Type B pancreatic cell (in vitro differentiated cells): ENCODE measurements at regions not wholly inside any gene's neighbourhood (a gene's known extent, or its start where the extent isn't known, plus 50 kb on each side); places are given as distances from the start of the nearest gene placed in this dataset.
A peak's percentile ranks its signal among the peaks of the same experiment; 100 is the strongest.

ENCODE experiments used
- DNase-seq: peaks from one replicate; pipeline ENCODE4 v3.0.0; 2021; ENCODE audit warnings: mixed read lengths; ENCODE audit not compliant: unreplicated experiment; ENCODE audit errors: extremely low spot score
- H3K27ac Mint-ChIP-seq: 2 replicates; pipeline ENCODE4 v1.8.0; 2021; ENCODE audit warnings: mild to moderate bottlenecking, mixed read lengths
- H3K27me3 Mint-ChIP-seq: 2 replicates; pipeline ENCODE4 v1.8.0; 2021; ENCODE audit warnings: mixed read lengths
- H3K36me3 Mint-ChIP-seq: 2 replicates; pipeline ENCODE4 v1.8.0; 2021; ENCODE audit warnings: mixed read lengths
- H3K4me1 Mint-ChIP-seq: one replicate; pipeline ENCODE4 v1.8.0; 2021; ENCODE audit warnings: mixed read lengths; ENCODE audit not compliant: unreplicated experiment
- H3K4me3 Mint-ChIP-seq: 2 replicates; pipeline ENCODE4 v1.8.0; 2021; ENCODE audit warnings: mild to moderate bottlenecking, mixed read lengths
- H3K9me3 Mint-ChIP-seq: 2 replicates; pipeline ENCODE4 v1.8.0; 2021; ENCODE audit warnings: mixed read lengths
- CTCF ChIP-seq: fragments of 200-600 bp; sonication (generic); conservative IDR thresholded peaks from 2 replicates; pipeline ENCODE4 v1.5.0; 2021; ENCODE audit warnings: antibody characterized with exemption, mild to moderate bottlenecking

DNA sequence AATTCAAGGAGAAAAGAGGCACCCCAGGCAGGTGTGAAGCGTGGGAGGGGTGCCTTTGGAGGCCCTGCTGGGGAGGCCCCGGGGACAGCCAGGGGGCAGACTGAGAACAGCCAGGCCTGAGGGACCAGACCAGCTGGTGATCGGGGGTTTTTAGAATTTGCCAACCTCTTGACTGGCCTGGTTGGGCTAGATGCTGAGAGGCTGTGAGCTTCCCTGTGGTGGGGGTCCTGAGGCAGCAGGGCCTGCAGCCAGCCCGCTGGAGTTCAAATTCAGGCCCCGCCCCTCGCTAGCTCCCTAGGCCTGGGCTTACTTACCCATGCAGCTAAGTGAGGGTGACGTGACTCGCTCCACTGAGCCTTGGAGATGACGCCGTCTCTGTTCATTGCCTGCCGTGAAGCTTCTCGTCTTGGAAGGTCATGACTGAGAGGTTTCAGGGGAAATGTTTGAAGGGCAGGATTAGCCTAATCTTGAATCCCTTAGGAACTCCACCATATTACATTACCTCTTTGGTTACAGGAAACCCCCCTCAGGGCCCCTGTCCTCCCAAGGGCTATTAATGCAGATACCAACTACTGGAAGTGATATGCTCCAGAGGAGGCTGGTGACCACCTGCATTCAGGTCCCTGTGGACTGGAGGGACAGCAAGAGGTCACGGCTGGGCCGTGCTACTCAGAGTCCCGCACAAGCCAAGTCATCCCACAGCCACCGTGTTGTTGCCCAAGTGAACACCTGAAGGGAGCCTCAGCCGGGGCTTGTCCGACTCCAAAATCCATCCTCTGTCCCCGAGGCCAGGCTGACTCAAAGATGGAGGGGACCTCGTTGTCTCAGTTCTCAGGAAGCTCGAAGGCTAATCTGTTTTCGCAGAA lies 73.9 kb upstream of the DUSP22 start:
- H3K27ac Mint-ChIP-seq: no peak overlapping the region
- no peak for TF ChIP-seq CTCF
- DNase-seq: no peak
- no peaks in the 10 kb centered on the region for H3K36me3 Mint-ChIP-seq
- H3K27me3 Mint-ChIP-seq: peaks cover 10% of the 10 kb centered on the region
- H3K9me3 Mint-ChIP-seq: no peaks in the 10 kb centered on the region
- H3K4me3 Mint-ChIP-seq: no peak overlapping the region
- peaks cover 13% of the 10 kb centered on the region for H3K4me1 Mint-ChIP-seq

- TF ChIP-seq CTCF: no peak
- H3K9me3 Mint-ChIP-seq: no peaks in the 10 kb centered on the region
- H3K4me3 Mint-ChIP-seq: no peak overlapping the region
- peaks cover 7% of the 10 kb centered on the region for H3K27me3 Mint-ChIP-seq
- DNase-seq: no peak
- H3K4me1 Mint-ChIP-seq: peaks cover 13% of the 10 kb centered on the region
- no peaks in the 10 kb centered on the region for H3K36me3 Mint-ChIP-seq
- H3K27ac Mint-ChIP-seq: no peak overlapping the region
Measured at GRCh38 chr6:219019-219570, 73.2 kb upstream of the DUSP22 start.

GRCh38 chr6:219641-220198 lies 72.6 kb upstream of the DUSP22 start:
- H3K27me3 Mint-ChIP-seq: peaks cover 7% of the 10 kb centered on the region
- no peak for DNase-seq

DNA sequence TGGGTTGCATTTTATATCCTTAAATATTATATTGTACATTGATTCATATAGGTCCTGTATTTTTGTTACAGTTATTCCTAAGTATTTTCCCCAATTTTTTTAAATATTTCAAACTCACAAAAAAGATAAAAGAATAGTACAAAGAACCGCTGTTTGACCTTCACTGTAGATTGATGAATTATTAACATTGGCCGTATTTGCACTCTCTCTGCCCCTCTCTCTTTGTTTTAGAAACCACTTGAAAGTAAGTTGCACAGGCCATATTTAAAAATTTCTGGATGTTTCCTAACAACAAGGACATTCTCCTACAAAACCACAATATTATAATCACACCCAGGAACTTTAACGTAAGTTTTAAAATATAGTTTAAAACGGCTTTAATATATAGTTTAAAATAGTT lies 72.0 kb upstream of the DUSP22 start:
- no peaks in the 10 kb centered on the region for H3K36me3 Mint-ChIP-seq
- peaks cover 7% of the 10 kb centered on the region for H3K27me3 Mint-ChIP-seq
- TF ChIP-seq CTCF: no peak
- no peak for DNase-seq
- no peak overlapping the region for H3K27ac Mint-ChIP-seq
- no peak overlapping the region for H3K4me3 Mint-ChIP-seq
- no peaks in the 10 kb centered on the region for H3K9me3 Mint-ChIP-seq
- H3K4me1 Mint-ChIP-seq: peaks cover 13% of the 10 kb centered on the region

More at GRCh38 chr6:219641-220198, 72.6 kb upstream of the DUSP22 start:
- H3K9me3 Mint-ChIP-seq: no peaks in the 10 kb centered on the region
- no peak for TF ChIP-seq CTCF
- H3K4me1 Mint-ChIP-seq: peaks cover 13% of the 10 kb centered on the region
- no peak overlapping the region for H3K27ac Mint-ChIP-seq
- H3K4me3 Mint-ChIP-seq: peak overlapping the region; percentile 31
- no peaks in the 10 kb centered on the region for H3K36me3 Mint-ChIP-seq

DNA sequence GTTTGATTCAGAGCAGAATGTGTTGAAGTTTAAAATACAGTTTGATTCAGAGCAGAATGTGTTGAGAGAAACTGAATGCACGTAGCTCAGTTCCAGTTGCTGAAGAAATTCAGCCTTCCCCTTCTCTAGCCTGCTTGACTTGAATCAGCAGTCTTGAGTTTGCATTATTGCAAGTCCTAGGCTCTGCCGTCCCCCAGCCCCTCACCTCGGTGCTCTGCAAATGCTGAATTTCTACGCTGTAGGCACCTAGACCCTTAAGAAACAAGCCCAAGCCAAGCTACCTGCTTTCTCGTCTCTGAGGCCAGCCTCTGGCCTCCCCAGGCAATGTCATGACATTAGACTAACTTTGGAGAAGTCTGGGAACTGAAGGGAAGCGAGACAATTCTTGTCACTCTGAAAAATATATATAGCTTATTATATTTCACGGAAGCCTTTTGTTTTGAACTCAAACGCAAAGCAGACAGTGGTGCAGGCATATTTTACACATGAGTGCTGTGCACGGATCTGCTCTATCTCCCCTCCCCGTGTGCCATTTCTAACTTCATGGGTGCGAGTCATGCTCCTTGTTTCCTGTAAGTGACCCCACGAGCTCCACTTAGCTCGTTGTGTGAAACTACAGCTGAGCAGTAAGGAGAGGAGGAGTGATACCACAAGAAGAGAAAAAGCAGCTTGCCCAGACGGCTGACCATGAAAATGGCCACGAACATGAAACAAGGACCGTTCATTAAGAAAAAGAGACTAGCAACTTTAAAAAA lies 71.4 kb upstream of the DUSP22 start:
- no peaks in the 10 kb centered on the region for H3K36me3 Mint-ChIP-seq
- peaks cover 13% of the 10 kb centered on the region for H3K4me1 Mint-ChIP-seq
- H3K27ac Mint-ChIP-seq: no peak overlapping the region
- no peak for TF ChIP-seq CTCF
- H3K27me3 Mint-ChIP-seq: peaks cover 7% of the 10 kb centered on the region
- H3K4me3 Mint-ChIP-seq: peak overlapping the region; percentile 25
- no peak for DNase-seq
- no peaks in the 10 kb centered on the region for H3K9me3 Mint-ChIP-seq
